ENCODE measurements at regions not wholly inside any gene's neighbourhood (a gene's known extent, or its start where the extent isn't known, plus 50 kb on each side); places are given as distances from the start of the nearest gene placed in this dataset.

DNA sequence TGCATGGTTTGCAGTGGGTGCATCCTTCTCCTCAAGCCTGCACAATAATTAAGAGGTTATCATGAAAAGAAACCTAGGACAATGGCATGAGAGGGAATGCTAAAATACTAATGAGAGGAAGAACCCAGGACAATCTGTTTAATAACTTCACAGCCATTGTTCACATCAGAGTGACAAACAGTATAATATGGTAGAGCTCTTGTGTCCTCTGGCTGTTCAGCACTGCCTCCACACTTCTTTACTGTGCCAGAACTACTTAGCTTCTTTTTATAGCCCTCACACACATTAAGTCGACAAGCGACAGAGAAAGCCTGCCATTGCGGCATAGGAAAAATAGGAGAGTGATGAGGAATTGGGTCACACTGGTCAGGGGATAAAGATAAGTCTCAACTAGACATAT lies 65.0 kb upstream of the MEIS2 start:
- no peak for DNase-seq

DNA sequence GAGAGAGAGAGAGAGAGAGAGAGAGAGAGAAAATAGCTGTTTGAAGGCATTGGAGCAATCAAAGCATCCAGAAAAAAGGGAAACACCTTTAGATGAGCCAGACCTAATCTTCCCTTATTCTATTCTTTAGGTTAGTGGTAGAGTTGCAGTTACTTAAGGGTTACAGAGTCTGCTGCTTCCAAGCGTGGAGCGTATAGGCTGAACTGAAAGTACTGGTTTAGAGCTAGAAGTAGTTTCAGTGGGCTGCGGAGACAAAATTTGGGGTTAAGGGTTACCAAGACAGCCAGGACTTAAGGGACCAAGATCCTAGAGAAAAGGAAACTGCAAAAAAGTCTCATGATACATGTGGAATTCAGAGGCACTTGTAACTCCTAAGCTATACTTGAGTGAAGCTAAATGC lies 66.1 kb upstream of the MEIS2 start:
- no peak for DNase-seq

DNA sequence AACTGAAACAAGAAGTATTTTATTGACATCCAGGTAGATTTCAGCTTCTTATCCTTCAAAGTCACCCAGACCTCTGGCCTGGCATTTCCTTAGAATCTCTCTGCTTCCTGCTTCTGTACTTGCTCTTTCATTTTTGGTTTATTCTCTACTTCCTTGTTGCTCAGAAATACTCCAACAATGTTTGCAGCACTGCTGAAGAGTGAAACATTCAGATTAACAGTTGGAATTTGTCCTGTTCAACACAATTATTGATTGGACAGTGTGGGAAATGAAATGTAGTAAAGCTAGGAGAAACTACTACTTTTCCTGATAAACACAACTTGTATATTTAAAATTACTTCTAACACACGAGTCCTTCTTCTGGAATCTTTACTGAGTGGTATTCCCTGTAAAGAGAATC lies 81.0 kb upstream of the MEIS2 start:
- no peak for DNase-seq

DNA sequence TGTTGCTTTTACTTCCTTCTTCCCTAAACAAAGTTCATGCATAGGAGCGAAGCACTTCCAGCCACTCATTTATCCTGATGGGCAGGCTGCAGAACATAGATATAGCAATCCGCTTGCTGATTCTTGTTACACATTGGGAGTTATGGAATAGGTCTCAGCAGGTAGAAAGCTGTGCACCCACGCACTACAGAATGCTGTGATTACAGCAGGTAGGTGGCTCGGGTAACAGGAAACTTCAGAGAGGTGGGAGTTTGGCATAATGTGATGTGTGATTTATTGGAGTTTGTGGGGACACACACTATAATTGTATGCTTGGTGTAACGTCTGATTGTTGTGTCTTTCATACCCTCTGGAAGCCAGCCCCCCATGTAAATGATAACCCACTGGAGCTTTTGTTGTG lies 99.2 kb upstream of the MEIS2 start:
- no peak for DNase-seq

DNA sequence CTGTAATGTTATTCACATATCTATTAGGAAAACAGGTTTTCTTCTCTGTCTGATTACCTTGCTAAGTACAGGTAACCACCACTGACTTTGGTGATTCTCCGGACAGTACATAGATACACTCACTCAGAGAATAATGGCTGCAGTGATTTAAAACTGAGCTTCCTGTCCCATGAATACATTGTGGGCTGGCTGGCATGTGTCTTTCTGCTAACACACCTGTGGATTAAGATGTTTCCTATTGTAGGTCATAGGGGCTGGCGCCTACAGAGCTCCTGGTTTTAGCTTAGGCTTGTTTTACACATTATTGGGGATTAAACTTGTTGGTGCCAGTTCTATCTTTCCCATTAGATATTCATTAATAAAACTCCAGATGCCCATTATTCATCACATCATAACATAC lies 102.7 kb upstream of the MEIS2 start:
- no peak for DNase-seq

DNA sequence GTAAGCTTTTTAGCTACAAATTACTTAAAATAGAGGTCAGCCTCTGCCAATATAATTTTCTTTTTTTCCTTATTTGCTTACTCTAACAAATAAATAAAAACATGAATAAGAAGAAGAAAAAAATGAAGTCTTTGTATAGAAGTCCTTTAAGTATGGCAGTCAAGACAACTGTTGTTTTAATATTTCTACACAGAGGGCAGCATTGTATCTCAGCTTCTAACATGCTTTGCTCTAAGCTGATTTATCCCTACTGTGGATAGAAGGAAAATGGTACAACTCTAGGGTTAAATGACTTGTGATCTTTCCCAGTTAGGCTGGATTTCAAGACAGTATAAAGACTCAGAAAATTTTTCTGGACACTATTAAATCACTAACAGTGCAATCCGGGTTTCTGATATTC lies 104.3 kb upstream of the MEIS2 start:
- DNase-seq, result no peak

DNA sequence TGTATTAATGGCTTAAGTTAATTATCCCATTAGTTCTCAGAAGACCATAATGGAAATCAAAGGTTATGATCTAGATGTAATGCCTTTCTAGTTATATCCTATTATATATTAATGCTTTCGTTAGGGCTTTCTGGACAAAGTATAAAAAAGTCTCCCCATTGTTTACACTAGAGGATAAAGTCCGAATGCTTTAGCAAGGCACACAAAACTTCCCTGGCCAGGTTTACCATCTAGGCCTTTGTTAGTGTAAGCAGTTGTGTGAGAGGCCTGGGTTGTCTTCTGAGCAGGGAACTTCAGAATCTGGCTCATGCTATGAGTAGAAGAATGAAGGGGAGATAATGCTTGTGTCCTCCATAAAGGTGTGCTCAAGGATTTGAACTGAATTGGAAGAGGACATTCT lies 106.3 kb upstream of the MEIS2 start:
- DNase-seq, result no peak

DNA sequence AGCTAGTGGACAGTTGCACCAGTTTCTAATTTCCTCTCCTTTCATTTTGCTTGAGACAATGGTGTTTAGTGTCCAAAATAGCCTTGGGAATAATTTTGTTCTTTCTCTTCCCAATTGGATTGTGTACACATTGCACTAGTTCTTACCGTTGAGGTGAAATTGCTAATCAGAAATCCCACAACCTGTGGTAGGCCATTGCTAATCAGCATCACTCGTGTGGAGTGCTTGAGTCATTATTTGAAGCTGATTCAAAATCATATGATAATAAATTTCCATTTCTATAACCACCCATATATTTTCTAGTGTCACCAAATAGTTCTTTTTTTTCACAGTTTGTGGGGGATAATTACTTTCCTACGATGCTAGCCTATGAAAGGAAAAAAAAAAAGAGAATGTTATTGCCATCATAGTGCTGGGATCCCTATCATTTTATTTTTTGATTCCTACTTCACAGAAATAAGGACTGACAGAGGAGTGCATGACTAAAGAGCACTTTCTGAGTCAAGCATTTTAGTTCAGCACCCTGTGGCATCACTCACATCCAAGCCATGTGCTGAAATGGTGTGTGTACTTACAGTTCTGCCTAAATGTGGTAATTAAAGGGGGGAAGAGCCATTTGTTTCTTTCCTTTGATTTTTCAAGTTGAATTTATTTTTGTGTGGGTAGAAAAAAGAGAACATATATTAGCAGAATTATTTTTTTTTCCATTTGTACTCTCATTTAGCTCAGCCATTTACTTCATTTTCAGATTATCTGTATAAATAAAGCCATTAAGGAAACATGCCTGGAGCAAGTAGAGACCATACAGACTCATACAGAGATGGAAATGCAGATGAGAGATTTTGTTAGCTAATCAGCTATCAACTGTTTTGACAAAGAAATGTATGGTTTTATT lies 108.0 kb upstream of the MEIS2 start:
- DNase-seq, result no peak

DNA sequence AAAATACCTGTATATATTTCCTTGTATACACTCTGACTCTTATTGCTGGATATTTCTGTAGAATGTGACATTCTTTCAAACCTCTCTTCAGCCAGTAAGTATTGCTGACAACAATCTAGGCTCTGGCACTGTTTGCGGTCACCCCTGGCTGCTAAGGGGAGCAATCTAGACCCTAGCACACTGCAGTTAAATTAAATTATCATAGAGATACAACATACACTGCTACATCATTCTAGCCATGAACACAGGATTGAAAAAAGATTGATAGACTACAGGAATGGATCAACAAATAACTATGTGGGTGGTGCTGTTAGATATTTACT lies 108.7 kb upstream of the MEIS2 start:
- no peak for DNase-seq

DNA sequence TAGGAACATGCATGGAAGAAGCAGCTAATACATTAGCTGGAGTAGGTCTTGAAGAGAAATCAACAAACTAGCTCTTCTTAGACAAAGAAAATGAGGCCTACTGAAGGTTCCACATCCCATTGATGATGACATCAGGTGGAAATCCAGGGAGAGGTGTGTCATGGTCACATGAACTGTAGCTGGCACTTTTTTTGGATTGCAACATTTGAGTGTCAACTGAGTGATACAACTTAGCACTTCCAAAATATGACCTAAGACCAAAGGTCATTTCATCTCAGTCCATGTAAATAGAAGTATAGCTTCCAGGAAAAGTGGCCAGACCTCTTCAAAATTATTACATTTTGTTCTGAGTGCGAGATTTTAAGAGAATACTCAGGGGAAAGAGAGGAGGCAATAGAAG lies 117.2 kb upstream of the MEIS2 start:
- no peak for DNase-seq

DNA sequence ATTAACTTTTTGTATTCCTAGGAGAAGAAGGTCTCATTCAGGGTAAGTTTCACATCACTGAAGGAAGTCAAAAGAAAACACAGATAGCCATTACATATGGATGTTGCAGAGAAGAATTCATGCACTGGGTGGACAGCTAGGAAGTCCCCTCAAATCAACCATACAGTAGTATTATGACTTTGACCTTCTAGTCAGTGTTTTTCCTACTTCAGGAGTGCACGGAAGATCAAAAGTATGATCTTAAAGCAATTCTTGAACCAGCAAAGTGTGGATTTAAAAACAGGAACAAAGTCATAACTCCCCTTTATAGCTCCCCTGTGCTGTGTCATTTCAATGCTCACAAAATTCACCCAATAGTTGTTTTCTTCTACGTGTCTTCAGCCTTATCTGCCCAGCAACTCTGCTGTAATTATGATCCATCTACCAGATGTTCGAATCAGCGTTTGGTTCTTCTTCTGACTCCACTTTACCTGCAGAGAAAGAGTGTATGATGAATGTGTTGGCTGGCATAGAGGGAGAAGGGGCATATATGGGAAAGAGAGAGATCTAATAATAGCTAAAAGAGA lies 118.1 kb upstream of the MEIS2 start:
- no peak for DNase-seq

DNA sequence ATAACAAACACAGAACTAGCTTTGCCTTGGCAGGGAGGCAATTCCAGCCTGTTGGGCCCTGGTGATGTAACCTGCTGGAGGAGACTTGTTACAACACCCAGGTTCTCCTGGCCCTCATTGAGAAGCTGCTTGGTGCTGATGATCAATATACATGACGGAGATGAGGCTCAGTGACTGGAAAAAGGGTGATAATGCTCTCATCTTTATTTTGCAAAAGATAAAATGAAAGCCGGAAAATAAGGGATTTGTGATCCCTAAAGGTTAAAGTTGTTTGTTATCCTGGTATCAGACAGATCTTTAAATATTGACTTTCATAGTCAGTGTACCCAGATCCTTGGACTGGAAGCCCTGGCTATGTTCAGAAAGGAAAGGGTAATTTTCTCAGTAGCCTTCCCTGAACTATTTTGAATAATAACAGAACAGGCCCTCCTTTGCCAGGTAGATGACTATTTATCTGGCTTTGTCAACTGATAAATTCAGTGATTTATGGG lies 118.9 kb upstream of the MEIS2 start:
- DNase-seq, result no peak

DNA sequence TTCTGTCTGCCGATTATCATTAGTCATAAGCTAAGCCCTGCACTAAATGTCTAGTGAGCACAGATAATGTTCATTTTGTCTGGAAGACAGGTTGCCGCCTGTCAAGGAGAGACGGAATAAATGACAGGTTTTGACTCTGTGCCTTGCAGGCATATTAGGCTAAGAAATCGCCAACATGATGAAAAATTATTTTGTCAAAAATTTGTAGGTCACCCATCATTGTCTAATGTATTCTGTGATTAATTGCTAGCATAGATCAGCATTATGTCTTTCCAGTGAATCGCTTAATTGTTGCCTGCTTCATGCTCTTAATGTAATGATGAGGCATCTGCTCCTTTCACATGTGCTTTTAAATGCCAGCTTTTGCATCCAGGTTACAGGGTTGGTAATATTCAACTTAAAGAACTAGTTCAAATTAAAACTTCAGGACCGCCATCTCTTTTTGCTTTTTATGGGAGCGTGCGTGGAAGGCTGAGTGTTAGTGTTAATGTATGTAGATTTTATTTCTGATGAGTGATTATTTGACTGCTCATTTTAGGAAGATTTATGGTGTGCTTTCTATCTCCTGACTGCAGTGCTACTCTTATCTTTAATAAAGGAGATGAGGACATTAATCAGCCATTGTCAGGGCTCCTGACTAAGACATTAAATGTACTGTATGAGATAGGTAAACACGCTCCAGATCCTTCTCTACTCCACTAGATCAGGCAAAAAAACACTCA lies 120.8 kb upstream of the MEIS2 start:
- DNase-seq, result no peak

DNA sequence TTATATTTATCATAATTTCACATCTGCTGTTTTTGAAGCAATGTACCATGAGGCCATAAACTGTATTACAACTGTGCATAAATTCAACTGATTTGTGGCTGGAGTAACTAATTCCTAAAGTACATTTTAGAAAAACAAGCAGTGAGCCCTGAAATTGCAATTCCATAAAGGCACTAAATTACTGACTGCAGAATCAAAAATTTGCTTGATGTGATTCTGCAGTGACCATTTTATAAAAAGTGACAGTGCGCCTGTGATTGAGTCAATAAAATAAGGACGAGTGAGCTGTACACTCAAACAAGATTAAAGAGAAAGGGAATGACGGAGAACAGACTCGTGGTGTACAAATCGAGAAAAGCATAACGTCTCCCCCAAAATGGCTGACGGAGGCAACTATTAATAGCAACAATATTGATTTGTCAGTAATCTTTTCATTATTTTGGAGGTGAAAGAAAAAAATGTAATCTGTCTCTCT lies 121.4 kb upstream of the MEIS2 start:
- DNase-seq, result no peak

DNA sequence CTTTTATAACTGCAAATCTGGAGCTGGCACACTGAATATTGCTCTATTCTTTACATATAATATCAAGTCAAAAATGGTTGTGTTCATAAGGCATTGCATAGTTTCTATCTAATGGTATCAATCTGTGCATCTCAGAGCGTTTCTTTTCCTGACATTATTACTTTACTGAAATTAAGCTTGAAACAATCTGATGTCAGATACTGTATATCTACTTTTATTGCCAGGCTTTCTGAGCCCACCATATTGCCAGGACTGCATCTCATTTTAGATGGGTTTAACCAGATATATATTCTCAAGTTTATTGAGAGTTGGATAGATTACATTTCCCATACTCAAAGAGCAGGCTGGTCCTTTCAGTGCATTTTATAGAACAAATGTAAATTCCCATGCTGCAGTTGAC lies 122.7 kb upstream of the MEIS2 start:
- DNase-seq, result no peak

DNA sequence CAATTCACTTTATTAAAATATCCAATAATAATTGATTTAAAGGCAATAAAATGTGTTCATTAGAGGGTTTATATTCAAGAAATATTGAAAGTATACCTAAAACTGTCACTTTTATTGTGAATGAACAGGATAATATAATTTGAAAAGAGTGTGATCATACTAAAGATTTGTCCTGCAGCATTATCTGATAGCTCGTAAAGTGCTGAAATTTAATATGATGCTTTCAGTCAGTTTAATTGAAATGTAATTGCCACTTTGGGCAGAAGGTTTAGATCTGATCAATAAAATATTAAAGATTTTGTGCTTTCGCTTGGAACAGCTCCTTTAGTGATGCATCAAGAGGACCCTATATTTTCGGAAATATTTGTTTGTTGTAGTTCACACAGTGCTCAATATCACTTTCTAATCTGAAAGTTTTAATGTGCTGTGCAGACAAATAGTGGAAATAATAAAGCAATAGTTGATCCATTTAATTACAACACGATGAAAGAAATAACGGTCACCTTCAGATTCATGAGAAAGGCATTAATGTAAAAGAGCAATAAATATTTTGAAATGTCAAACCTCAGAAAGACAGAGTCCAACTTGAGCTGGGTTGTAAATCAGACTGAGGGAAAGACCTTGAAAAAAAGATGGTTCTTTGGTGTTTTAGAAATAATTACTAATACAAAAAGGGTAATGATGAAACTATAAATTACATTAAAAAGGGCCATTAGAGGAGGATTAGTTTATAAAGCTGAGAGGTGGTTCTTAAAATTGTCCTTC lies 129.7 kb upstream of the MEIS2 start:
- DNase-seq, result no peak

DNA sequence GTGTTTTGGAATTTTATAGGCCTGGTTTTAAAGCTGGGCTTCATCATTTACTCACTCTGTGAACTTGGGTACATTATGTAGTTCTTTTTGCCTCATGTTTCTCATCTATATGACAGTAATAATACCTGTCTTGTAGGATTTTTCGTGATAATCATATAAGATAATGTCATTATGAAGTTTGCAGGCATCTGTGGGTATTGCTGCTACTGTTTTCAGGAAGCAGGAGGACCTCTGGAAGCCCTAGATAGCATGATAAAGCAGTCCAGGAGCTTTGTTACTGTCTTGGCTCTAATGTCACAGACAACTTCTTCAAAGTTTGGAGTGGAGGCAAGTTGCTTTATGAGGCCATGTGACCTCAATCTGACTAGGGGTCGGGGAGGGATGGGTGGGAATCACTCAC lies 145.0 kb upstream of the MEIS2 start:
- DNase-seq, result no peak

DNA sequence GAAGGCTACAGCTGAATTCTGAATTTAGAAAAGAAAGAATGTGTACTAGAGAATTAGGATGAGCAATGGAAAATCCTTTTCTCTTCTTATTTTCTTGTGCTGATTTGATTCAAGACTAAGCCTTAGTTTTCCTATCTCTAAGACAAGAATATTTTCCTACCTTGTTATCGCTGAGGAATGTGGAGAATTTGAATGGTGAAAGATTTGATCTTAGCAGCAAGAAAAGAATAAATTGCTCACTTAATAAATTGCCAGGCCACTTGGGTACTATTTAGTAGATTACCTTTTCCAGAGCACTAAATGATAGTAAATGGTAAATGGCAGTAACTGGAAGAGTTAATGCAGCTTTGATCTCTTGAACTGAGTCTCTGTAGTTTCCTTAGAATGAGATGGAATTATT lies 145.7 kb upstream of the MEIS2 start:
- DNase-seq, result no peak

DNA sequence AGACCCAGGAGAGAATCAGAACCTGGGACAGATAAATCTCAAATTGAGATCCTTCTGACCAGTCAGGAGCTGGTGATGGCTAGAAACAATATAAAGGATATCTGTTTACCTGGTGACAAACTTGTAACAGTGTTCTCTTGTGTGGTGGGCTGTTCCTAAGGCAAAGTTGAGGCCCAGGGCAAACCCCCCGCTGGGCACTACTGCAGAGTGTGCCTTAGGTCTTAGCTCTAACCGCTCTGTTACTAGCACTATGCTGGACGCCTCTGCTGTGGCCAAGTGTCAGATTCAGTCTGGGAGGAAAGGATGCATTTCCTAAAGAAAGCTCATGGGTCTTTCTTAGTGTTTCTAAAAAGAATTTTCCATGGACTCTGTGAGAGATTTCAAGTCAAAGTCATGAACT lies 146.5 kb upstream of the MEIS2 start:
- DNase-seq, result no peak

DNA sequence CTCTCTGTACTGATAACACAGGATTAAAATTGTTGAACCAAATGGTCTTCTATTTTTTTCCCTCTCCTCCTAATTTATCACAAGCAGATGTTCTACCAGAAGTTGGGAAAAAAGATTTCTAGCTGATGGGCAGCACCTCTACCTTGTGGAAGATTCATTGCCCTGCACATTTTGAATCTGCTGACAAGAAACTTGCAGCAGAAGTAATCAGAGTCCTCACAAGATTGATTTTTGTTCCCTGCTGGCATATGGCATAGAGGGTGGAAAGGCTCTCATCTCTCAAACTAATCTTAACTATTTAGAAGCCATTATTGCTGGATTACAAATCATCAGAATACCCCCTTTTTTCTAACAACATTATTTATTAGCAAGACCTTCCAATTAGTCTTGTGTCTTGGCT lies 148.9 kb upstream of the MEIS2 start:
- DNase-seq, result no peak

DNA sequence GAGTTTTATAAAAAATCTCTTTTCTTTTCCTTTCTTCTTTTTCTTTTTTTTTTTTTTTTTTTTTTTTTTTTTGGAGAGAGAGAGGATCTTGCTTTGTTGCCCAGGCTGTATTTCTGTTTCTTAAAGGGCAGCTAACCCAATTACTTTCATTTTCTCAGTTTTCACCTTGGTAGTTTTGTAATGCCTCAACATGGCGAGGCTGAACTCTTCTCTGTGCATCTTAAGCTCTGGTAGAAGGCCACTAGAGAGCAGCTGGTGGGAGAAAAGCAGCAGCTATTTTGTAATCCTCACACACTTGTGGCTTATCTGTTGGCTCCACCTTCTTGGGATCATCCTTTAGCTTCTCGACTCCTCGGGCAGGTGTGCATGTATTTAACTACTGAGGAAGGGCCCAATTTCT lies 152.2 kb upstream of the MEIS2 start:
- no peak for DNase-seq

DNA sequence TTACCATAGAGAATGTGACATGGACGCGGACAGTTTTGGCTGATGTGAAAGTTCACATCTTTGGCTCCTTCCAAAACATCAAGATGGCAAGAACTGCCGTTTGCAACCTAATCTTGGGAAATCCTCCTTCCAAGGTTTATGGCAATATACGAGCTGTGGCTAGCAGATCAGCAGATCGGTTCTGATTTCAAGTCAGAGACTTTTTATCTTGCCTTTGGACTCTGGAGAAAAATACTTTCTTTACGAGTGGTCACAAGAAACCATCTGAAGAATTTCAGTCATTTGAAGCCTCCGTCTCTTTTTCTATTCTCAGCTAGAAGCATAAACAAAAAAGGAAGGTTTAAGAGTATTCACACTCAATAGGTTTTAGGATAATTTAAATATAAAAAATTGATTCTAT lies 153.5 kb upstream of the MEIS2 start:
- DNase-seq, result no peak

DNA sequence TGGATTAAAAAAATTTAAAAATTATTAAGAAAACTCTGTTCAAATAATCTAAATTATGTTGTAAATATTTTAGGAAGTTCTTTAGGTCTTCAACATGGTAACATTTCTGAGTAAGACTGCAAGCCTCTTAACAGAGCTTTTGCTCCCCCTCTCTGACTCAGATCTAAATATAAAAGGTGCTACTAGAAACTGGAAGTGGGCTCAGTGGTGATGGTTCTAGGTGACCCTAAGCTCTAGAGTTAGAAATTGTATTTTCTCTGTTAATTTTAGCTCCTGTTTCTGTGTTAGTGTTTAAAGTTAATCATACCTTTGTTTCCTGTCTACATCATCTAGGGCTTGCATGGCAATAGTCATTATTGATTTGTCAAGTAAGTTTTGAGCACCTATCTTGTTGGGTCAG lies 159.9 kb upstream of the MEIS2 start:
- no peak for DNase-seq
